ENCODE measurements at regions not wholly inside any gene's neighbourhood (a gene's known extent, or its start where the extent isn't known, plus 50 kb on each side); places are given as distances from the start of the nearest gene placed in this dataset.

DNA sequence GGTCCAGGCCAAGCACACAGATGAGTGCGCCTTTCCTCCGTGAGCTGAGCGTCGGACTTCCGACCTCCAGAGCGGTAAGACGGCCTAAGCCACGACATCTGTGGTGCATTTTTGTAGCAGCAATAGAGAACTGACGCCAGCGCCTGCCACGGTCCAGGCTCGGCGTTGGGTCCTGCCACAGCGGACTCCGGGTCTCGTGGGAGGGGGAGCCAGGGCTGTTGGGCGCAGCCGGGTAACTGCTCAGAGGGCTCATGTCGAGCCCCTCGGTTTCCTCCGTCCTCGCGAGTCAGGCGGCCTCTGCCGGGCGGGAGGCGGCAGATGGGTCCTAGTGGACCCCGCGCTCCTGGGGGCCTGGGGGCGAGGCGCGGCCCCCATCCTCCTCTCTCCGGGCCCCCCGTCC is 216.1 kb downstream of the QKI start:
- Histone ChIP-seq H3K36me3 (ENCODE audit: control insufficient read depth, insufficient read depth, low read length) (no peaks in the 10 kb centered on the region), H3K9me3 (ENCODE audit: control insufficient read depth, low read length) (peaks cover 6% of the 10 kb centered on the region), H3K4me1 (ENCODE audit: control insufficient read depth, insufficient read depth, low read length, poor library complexity, severe bottlenecking) (no peaks in the 10 kb centered on the region), H3K4me3 (ENCODE audit: extremely low read depth, insufficient read depth, low read length, poor library complexity, severe bottlenecking) (no peak overlapping the region), H3K27ac (ENCODE audit: low read depth, low read length, severe bottlenecking) (no peak overlapping the region)
- 97 to 98% methylated on average over 25 to 34 of the region's 34 CpGs for WGBS, 2 experiments (ENCODE audit: insufficient coverage in 2 of 2)

DNA sequence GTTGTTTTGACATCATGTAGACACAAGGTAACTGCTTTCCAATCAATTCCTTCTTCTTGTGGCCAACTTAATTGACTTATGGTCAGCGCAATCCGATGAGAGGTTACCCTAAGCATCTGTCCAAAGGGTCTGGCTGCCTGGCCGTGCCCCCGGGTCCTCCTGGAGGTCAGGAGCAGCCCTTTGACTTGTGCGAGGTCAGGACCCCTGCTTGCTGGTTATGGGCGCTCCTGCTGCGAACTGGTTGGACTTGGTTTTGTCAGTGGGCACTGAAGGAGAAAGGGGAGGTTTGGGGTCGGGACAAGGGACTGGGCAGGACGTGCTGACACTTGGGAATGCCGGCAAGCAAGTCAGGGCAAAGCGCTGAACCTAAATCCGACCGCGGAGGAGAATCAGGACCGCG is 215.6 kb downstream of the QKI start:
- Histone ChIP-seq H3K27ac (ENCODE audit: low read depth, low read length, severe bottlenecking) (no peak overlapping the region), H3K36me3 (ENCODE audit: control insufficient read depth, insufficient read depth, low read length) (no peaks in the 10 kb centered on the region), H3K4me1 (ENCODE audit: control insufficient read depth, insufficient read depth, low read length, poor library complexity, severe bottlenecking) (no peaks in the 10 kb centered on the region), H3K9me3 (ENCODE audit: control insufficient read depth, low read length) (peaks cover 6% of the 10 kb centered on the region), H3K4me3 (ENCODE audit: extremely low read depth, insufficient read depth, low read length, poor library complexity, severe bottlenecking) (no peak overlapping the region)
- WGBS, 2 experiments (ENCODE audit: insufficient coverage in 2 of 2), result 95 to 98% methylated on average over 14 to 15 of the region's 16 CpGs

Data from mesodermal cell (in vitro differentiated cells).